Inflammatory macrophage treated with lipopolysaccharide for 4 hours (primary cell): ENCODE measurements at regions not wholly inside any gene's neighbourhood (a gene's known extent, or its start where the extent isn't known, plus 50 kb on each side); places are given as distances from the start of the nearest gene placed in this dataset.
A peak's percentile ranks its signal among the peaks of the same experiment; 100 is the strongest.

ENCODE experiments used
- DNase-seq: peaks from one replicate; pipeline ENCODE4 v3.0.0-alpha.2; 2020

DNA sequence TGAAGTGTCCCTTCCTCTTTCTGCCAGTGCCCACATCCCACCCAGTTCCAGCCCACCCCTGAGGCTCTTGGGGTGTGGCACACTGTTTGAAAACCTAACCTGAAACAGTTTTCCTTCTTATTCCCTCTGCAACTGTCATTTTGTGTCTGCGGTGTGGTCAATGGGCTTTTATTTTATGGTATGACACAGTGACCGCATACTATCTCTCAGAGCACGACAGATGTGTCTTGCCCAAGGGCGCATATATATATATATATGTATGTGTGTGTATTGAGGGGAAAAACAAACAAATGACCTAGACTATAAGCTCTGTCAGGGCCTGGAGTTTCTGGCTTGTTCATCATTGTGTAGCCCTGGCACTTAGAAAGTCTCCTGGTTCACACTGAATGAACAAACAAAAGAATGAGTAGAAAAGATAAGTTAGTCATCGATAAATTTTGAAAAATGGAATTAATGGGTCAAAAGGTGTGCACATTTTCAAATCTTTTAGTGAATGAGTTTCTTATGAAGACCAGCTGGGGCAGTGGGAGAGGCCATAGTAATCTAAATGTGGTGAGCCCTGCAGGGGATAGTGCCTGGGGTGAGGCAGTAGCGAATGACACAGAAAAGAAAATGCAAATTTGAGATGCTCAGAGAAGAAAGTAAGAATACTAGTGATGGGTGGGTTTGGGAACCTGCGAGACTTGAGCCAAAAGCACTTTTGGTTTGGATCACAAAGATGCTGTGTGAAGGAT is 198.4 kb downstream of the SNX10 start:
- no peak for DNase-seq

DNA sequence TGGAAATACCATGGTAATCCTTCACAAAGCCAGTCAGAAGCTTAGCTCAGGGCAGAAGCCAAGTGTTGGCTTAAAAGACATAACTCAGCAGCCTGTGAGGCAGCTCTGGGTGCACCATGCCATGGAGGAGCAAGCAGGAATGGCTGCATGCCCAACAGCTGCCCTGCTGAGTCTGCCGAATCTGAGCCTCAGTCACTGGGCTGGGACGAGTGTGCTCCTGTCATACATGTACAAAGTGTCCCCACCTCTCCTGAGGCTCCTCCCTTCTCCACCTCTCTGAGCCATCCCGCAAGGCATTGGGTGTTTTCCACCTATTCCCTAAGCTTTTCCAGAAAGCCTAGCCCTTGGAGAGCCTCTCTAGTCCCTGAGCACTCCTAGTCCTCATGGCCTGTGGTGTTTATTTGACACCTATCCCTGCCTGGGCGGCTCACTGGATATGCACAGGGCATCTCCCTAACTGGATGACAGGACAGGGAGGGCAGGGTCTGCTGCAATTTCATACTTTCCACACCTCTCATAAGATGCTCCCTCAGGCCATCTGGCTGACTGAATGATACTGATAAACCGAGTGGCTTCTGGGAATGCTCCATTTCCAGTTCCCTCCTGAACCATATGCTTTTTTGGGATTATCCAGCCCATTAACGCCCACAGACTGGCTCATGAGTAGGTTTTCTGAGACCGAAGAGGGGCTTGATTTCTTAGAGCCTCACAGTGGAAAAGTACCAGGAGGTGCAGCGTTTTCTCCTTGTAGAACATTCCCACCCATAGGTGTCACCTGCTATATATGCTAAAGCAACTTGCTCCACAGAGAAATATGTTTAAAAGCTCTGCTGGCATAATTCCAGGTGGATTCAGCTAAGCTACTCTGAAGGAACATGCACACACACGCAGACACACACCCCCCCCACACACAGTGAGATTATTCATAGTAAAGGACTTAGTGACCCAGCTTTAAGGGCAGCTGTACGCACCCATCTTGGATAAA is 199.3 kb downstream of the SNX10 start:
- DNase-seq = no peak

DNA sequence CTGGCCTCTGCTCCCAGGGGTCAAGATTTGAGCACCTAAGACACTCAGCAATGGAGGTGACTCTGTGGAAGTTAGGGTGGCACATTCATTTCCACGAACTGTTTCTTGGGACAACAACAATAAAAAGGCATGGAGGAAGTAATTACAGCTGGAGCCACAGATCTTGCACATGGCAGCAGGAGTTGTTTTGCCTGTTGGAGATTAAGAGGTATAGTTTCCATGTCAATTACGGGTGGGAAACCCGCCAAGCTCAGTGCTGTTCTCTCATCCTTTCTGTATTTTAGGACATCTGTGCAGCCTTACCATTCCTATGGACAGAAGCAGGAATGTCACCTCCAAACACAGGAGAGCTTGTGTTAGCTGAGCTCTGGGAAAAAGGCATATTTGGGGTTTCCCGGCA is 201.2 kb downstream of the SNX10 start:
- no peak for DNase-seq

DNA sequence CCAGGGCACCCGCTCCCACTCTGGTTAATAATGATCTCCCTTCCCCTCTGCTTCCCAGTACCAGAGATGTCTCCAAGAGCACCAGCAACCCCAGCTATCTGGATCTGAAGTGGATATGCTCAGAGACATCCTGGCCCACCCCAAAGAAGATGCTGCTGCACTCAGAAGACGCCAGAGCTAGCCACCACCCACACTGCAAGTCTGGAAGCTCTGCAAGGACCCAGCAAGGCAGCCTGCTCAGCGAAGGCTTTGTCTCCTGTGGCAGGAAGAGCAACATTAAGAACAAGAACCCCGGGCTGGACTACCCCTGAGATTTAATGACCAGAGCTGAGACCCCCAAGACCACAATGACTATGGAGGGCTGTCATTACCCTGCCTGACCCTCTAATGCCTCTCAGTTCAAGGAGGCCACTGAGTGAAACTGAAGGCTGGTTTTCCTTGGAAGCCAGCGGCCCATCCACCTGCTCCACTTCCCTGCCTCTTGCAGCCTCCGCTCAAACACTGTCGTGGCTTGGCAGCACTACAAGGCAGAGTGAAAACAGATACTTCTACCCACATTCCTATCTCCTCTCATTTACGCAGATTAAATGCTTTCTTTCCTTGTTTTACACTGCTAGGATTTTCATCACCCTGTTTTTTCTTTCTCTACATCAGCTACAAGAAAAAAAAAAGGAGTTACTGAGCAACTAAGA is 202.2 kb downstream of the SNX10 start:
- no peak for DNase-seq

DNA sequence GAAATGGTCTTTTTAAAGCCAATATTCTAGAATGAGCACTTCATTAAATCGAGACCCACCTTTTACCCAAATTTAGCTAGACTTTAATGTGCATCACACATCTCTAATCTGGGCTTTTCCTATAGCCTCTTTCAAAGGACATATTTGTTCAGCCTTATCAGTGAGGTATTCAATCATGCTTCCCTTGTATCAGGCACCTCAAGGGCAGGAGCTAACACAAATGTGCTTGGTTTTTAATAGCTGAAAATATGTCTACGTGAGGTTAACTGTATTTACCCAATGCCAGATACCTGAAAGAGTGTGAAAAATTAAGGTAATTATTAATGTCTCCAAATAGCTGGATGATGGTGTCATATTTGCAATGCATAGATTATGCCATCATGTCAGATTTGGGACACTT is 203.9 kb downstream of the SNX10 start:
- DNase-seq = no peak

DNA sequence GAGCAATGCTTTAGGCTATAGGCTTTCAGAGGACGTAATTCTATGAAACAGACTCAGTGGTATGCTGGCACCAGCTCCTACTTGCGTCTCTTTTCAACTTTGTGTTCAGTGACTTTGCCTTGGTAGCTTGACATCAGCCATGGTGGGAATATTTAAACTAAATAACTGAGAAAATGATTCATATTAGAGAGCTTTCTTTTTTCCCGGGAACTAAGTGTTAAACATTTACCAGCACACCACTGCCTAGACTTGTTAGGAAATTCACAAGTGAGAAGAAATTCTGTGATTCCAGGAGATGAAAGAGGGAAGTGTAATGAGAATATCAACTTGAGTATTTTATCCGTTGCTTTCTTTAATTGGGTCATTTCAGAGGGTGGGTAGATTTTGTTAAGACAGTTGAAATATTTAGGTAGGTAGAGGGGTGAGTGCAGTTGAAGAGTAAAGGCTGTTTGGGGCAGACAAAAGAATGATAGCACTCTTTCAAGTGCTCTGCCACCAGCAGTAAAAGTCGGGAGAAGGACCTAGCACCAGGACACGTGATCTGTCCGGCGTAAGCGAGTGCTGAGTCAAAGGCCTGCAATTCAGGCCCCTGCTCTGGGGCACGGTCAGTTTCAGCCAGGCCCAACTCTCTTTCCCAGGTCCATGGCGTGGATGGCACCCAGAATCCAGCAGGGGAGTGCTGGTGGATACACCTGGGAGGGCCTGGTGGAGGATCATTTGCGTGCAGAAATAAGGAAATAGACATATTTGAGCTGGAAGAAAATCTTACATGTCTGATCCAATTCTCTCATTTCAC is 206.3 kb downstream of the SNX10 start:
- DNase-seq = no peak

DNA sequence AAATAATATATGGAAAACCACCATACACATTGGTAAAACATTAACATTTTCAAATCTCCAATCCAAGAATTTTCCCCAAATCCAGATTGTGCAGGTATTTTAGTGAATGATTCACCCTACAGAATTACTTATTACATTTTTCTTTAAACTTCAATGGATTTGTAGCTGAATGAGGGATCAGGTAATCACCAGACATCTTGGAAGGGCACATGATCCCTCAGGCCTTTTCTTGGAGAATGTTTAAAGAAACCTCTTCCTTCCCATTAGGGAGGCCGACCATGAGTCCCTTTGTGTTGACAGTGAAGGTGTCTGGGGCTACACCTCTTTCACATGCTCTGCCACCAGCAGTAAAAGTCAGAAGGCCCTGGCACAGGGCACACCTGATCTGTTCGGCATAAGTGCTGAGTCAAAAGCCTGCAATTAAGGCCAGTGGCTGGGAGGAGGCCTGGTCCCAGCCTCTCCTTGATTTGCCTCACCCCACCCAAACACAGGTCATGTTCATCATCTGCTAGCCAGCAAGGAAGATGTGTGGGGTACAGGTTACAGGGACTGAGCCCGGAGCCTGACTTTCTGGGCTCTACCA is 207.7 kb downstream of the SNX10 start:
- DNase-seq = no peak

DNA sequence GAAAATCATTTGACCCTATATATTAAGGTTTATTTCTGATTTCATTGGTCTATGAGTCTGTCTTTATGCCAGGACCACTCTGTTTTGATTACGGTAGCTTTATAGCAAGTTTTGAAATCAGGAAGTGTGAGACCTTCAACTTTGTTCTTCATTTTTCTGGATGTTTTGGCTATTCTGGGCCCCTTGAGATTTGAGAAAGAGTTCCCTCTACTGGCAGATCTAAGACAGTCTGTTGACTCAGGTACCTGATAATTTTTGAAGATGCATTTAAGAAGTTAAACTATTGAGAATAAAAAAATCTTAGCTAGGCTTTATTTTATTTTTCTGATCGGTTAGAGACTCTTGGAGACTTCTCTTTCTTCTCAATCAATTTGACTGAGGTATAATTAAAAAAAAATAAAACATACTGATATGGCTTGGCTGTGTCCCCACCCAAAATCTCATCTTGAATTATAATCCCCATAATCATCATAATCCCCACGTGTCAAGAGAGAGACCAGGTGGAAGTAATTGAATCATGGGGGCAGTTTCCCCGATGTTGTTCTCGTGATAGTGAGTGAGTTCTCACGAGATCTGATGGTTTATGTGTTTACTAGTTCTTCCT is 209.2 kb downstream of the SNX10 start:
- DNase-seq = peak; percentile 70

DNA sequence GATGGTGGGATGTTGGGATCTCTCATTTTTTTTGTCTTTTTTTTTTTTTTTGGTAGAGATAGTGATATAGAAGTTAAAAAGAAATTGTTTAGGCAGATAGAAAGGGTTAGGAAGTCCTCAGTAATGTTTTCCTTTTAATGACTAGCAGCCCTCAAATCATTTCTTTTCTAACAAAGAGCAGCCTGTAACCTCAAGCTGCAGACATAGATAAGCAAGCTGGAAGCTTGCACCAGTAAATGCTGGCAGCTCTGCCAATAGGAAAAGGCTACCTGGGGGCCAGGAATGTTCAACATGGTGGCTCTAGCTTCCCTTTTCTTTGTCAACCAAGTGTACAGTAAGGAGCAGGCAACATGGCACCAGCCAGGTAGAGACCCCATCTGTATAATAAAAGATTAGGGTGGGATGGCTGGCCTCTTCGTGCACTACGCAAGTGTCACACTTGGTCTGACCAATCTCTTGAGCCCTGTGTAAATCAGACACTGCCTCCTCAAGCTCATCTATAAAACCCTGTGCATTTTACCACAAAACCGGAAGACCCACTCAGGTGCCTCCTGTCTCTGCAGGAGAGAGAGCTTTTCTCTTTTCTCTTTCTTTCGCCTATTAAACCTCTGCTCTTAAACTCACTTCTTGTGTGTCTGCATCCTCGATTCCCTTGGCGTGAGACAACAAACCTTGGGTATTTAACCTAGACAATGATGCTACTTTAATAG is 212.9 kb downstream of the SNX10 start:
- no peak for DNase-seq

DNA sequence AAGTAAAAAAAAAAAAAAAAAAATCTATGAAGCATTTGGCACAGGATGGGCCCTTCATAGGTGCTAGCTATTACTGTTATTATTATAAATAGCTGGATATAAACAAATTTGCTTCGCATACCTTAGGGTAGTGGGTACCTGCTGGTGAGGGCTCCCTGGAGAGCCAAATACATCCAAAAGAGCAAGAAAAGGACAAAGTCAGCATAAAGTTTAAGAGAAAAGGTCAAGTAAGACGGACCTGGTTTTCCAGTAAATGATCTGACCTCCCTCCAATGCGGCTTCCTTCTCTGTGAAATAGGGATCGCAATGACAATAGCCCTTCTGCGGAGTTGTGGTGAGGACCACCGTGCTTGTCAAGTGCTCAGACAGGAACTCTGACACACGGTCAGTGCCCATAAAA is 214.5 kb downstream of the SNX10 start:
- DNase-seq = no peak

DNA sequence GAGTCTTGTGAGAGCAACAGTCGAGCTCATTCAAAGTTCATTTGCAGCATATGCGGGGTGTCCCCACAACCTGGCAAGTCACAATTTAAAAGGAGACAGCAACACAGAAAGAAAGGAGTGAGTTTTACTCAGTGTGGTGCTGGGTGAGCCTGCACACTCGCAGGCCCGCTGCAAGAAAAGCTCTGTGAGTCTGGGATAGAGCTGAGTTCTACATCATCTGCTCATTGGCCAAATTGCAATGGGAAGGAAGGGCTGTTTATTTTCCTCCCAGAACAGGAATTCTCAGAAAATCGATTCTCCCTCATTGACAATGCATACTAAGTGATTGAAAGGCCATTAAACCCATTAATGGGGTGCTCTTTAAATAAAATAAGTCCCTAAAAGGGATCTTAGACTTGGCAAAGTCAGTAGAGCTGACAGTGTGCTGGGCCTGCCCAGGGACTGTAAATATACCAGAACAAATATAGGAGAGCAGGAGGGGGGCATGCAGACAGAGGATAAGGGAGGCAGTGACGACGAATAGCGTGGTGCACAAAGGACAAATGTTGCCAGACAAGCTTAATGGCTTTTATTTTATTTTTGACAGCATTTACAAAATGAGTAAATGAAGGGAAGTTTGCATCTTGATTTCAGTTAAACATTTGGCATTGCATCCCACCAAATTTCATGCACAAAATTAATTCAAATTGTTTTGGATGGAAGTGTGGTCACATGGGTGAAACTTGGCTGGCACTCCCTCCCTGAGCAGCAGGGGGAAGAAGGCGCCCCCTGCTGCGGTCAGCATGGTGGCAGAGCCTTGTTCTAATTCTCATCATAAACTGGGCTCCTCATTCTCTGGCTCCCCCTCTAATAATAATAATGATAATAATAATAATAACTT is 215.7 kb downstream of the SNX10 start:
- no peak for DNase-seq

DNA sequence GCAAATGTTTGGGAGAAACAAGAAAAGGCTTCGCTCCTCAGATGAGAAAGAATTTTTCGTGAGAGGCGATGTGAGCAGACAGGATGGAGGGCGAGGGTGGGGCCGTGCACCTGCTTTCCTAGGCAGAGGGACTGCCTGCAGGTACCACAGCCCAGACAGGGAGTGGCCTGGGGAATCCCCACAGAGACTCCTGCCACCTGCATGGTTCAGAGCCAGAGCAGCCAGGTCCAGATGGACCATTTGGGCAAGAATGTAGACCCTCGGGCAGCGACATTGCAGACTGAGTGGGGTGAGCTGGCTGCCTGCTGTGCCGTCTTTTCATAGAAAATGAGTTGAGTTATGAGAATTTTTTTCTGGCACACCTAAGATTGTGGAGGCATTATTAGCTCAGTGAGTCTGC is 216.8 kb downstream of the SNX10 start:
- DNase-seq = no peak

DNA sequence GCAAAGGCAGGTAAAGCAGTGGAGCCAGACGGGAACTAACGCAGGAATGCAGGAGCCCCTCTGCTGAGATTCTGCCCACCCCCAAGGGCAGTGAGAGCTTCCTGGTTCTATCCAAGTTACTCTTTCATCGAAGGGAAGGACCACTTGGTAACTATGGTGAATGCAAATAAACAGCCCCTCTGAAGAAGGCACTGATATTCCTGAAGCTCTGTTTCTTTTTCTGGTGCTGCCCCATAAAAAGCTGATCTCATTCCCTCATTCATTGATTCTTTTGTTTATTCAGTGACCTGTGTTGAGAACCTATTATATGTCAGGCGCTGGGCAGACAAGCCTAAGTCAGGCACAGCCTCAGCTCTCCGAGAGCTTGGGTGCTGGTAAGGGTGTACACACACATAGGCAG is 217.3 kb downstream of the SNX10 start:
- DNase-seq = no peak

DNA sequence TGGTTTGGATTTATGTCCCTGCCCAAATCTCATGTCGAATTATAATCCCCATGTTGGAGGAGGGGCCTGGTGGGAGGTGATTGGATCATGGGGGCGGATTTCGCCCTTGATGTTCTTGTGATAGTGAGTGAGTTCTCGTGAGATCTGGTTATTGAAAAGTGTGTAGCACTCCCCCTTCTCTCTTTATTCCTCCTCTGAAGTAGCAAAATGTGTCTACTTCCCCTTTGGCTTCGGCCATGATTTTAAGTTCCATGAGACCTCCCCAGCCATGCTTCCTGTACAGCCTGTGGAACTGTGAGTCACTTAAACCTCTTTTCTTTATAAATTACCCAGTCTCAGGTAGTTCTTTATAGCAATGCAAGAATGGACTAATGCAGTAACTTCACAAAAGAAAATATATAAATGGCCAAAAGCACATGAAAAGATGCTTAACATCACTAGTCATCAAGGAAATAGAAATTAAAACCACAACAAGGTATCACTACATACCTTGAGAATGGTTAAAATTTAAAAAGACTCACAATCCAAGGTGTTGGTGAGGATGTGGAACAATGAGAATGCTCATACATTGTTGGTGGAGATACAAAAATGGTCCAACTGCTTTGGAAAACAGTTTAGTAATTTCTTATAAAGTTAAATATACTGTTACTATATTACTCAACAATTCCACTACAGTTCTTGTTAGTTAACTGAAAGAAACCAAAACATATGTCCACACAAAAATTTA is 218.7 kb downstream of the SNX10 start:
- no peak for DNase-seq

DNA sequence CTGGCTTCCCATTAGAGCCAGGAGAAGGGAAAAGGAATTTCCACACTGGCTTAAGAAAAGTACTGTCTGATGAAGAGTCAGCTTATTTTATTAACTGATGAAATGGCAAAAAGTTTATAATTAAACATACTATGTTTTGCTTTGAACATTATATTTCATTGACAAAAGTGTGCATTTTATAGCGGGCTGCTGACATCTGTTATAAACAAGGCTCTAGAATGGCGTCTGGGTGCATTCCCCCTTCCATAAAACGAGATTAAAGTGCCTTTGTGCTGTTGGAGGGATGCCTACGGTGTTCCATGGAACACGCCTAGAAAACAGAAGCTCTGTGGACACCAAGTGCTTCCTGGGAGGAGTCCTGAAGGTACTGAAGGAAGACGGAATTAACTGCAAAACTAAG is 220.2 kb downstream of the SNX10 start:
- no peak for DNase-seq

DNA sequence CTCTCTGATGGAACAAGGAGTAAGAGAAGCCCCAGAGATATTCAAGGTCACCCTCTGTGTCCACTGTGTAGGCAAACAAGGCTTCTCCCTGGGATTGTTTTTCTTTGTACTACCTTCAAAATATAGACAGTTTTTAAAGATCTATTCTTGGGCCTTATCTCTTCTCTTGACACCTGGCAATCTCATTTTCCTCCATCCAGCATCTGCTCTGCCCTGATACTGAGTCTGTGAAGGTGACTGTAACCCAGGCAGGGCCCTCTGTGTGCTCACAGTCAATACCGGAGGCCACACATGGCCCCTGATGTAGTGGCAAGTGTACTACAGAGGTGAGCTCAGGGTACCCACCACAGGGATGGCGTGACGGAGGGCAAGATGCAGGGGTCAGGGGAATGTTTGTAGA is 221.1 kb downstream of the SNX10 start:
- no peak for DNase-seq

DNA sequence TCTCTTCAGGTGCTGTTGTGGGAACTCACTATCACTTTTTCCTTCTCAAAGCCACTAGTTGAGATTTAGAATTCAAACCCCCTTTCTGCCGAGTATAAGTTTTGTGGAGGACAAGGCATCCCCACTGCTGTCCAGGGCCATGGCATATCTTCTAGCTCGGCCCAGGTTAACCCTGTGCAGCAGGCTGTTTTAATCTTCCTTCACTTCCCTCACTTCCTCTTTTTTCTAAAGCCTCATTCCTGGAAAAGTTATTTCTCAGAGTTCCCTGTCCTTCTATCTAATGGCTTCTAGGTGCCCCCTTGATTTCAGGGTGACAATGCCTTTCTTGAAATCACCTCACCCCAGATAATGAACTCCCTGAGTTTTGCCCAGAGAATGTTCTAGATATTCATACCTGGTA is 222.3 kb downstream of the SNX10 start:
- DNase-seq = no peak

DNA sequence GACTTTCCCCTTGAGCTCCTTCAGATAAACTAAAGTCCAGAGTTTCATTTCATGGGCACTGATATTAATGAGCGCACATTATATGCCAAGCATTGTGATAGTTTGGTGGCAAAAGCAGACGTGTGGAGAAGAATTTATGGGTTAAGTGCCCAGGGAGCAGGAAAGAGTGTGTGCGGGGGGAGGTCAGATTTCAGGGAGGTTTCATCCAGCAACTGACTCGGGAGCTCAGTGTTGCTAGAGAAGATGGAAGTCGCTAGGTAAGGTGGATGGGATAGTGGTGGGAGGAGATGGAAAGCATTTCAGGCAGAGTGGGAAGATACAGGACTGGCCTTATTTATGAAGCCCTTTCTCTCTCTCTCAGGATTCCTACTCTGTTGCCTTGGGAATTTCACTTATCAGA is 223.0 kb downstream of the SNX10 start:
- DNase-seq = no peak

DNA sequence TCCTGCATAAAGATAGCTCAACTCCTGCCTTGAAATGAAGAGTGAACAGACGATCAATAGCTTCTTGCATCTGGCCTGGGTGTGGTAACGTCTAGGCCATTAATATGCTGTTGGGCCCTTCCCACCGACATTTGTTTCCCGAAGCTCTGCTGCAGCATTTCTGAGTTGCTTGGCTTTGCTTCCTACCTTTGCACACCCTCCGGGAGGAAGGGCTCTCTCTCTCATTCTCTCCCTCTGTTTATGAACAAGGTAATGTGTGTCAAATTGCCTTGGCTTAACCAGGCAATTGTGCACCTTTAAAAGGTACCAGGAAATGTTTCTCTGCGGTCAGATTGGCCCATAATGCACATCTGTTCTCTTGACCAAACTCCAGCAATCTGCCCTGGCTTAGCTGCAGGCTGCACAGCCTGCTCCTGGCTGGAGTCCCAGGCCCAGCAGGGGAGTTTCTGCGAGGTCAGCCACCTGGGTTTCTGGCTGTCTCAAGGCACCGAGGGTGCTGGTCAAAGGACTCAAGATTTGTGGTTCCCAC is 223.7 kb downstream of the SNX10 start:
- no peak for DNase-seq
